ENCODE measurements at regions not wholly inside any gene's neighbourhood (a gene's known extent, or its start where the extent isn't known, plus 50 kb on each side); places are given as distances from the start of the nearest gene placed in this dataset.

GRCh38 chr13:64793592-64793991 is 2436.5 kb downstream of the PCDH9 start:
- TF ChIP-seq CTCF (IDR thresholded peaks at IDR 0.05; ENCODE audit: low read depth, low read length, missing control alignments): no peak
- in situ Hi-C loops (cut with HindIII; ENCODE audit: low sequenced_read_pairs): no loop called here
- H3K4me3 ChIP-seq (ENCODE audit: low read depth, low read length): no peak overlapping the region
- DNase-seq (ENCODE audit: low read depth): no peak

DNA sequence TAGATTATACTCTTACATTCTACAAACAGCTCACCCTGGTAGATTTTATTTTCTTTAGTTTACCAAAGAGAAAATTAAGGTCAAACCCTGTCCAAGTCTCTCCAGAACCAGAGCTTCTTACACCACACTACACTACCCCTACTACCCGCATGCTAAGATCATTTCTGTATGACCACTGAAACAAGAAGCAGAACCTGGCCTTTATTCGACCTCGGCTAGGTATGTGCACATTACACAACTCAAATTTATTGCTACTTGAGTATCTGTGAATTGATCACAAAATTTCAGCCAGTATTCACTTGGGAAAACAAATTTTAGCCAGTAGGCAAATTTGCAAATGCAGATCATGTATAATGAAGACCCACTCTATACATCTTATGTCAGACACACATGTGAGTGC is 2437.0 kb downstream of the PCDH9 start:
- no peak for TF ChIP-seq CTCF (IDR thresholded peaks at IDR 0.05; ENCODE audit: low read depth, low read length, missing control alignments)
- no peak for DNase-seq (ENCODE audit: low read depth)
- in situ Hi-C loops (cut with HindIII; ENCODE audit: low sequenced_read_pairs): no loop called here
- no peak overlapping the region for H3K4me3 ChIP-seq (ENCODE audit: low read depth, low read length)

- in situ Hi-C loops (cut with HindIII; ENCODE audit: low sequenced_read_pairs): no loop called here
- no peak for TF ChIP-seq CTCF (IDR thresholded peaks at IDR 0.05; ENCODE audit: low read depth, low read length, missing control alignments)
Measured at GRCh38 chr13:64791373-64791772, 2438.8 kb downstream of the PCDH9 start.

GRCh38 chr13:64782466-64782865 is 2447.7 kb downstream of the PCDH9 start:
- no peak for DNase-seq (ENCODE audit: low read depth)
- no peak for TF ChIP-seq CTCF (IDR thresholded peaks at IDR 0.05; ENCODE audit: low read depth, low read length, missing control alignments)
- in situ Hi-C loops (cut with HindIII; ENCODE audit: low sequenced_read_pairs): no loop called here
- H3K4me3 ChIP-seq (ENCODE audit: low read depth, low read length): no peak overlapping the region

More at GRCh38 chr13:64791373-64791772, 2438.8 kb downstream of the PCDH9 start:
- H3K4me3 ChIP-seq (ENCODE audit: low read depth, low read length): no peak overlapping the region
- DNase-seq (ENCODE audit: low read depth): no peak

DNA sequence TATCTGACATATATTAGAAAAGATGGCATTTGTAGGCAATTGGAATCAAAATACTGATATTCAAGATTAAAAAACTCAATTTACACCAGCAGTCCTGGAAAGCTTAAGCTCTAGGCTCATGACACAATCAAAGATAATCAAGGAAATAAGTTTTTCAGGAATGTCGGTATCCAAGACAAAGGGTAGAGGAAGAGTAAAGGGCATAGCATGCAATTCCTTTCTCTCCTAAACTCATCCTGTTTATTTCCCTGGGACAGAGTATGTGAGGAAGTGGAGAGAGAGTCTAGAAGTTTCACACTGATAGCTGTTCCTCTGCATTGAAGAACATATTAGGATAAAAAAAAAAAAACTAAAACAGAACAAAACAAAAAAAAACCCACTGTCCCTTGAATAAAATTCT is 2452.1 kb downstream of the PCDH9 start:
- H3K4me3 ChIP-seq (ENCODE audit: low read depth, low read length): no peak overlapping the region
- TF ChIP-seq CTCF (IDR thresholded peaks at IDR 0.05; ENCODE audit: low read depth, low read length, missing control alignments): no peak
- no peak for DNase-seq (ENCODE audit: low read depth)
- in situ Hi-C loops (cut with HindIII; ENCODE audit: low sequenced_read_pairs): no loop called here

GRCh38 chr13:64774915-64775314 is 2455.2 kb downstream of the PCDH9 start:
- no peak for TF ChIP-seq CTCF (IDR thresholded peaks at IDR 0.05; ENCODE audit: low read depth, low read length, missing control alignments)
- DNase-seq (ENCODE audit: low read depth): no peak
- H3K4me3 ChIP-seq (ENCODE audit: low read depth, low read length): no peak overlapping the region
- in situ Hi-C loops (cut with HindIII; ENCODE audit: low sequenced_read_pairs): no loop called here

GRCh38 chr13:64770743-64771142 is 2459.4 kb downstream of the PCDH9 start:
- in situ Hi-C loops (cut with HindIII; ENCODE audit: low sequenced_read_pairs): no loop called here
- no peak for TF ChIP-seq CTCF (IDR thresholded peaks at IDR 0.05; ENCODE audit: low read depth, low read length, missing control alignments)
- no peak for DNase-seq (ENCODE audit: low read depth)
- no peak overlapping the region for H3K4me3 ChIP-seq (ENCODE audit: low read depth, low read length)
